HG02885 (cell line): ENCODE measurements at regions not wholly inside any gene's neighbourhood (a gene's known extent, or its start where the extent isn't known, plus 50 kb on each side); places are given as distances from the start of the nearest gene placed in this dataset.
"Not testable (repeated sequence)": the region's sequence is repeated elsewhere in the genome, so short reads cannot be mapped to it uniquely, and the experiment has no call there.

ENCODE experiments used
- ATAC-seq: cut with Tn5 transposase; IDR thresholded peaks from one replicate; pipeline ENCODE4 v1.9.1; 2021; ENCODE audit warnings: mild to moderate bottlenecking; ENCODE audit not compliant: unreplicated experiment, poor library complexity

DNA sequence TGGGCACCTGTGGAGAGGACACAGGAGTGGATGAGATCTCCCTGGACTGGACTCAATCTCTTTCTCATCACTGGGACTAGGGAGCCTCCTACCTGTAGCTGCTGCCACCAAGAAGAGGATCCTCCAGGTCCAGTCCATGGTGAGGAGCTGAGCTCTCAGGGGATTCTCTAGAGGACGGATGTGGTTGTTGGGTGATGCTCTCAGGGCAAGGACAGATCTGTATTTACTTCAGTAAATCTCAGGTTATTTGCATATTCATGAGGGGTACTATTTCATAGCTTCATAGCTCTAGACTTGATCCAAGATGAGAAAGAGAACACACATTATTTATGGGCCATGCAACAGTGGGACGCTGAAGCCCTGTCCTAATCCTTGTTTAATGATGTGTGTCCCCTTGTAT lies 159.4 kb downstream of the POTEB start:
- peak; percentile 73 for ATAC-seq

DNA sequence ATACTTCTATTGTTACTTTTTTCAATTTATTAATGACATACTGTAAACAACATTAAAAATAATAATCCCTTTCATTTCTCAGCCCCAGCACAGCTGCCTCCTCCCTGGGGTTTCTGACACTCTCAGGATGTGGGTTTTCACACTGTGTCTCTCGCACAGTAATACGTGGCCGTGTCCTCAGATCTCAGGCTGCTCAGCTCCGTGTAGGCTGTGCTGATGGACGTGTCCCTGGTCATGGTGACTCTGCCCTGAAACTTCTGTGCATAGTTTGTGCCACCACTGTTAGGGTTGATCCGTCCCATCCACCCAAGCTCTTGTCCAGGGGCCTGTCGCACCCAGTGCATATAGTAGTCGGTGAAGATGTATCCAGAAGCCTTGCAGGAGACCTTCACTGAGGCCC lies 159.9 kb downstream of the POTEB start:
- ATAC-seq: peak; percentile 29

DNA sequence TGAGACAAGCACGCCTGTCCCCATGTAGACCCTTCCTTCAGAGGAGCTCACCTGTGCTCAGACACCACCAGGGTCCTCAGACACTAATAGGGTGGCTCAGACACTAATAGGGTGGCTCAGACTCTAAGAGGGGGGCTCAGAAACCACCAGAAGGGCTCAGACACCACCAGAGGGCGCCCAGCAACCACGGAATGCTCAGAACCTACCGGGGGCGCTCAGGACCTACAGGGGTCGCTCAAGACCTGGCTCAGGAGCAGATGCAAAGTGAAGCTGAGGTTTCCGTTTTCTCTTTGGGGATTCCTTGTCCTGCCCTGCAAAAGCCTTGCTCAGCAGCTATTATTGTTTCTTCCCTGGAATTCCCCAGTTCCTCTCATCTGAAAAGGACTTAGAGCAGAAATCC lies 172.1 kb downstream of the POTEB start:
- ATAC-seq: peak; percentile 100

DNA sequence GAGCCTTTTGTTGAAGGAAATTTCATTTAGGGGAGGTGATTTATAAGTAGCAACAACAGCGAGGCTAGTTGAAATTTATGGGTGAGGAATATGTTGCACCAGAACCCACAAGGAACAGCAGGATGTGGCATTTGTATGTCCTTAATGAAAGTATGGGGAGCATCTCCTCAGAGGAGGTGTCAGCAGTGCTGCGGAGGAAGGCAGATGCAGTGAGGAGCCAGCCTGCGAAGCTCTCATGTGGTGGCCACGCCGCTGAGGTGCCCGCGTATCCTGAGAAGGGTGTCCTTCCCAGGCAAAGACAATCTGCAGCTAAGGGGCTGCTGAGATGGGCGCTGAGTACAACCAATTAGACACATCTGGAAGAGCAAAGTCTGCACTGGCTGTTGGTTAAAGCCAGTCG lies 178.9 kb downstream of the POTEB start:
- ATAC-seq: not testable (repeated sequence)

DNA sequence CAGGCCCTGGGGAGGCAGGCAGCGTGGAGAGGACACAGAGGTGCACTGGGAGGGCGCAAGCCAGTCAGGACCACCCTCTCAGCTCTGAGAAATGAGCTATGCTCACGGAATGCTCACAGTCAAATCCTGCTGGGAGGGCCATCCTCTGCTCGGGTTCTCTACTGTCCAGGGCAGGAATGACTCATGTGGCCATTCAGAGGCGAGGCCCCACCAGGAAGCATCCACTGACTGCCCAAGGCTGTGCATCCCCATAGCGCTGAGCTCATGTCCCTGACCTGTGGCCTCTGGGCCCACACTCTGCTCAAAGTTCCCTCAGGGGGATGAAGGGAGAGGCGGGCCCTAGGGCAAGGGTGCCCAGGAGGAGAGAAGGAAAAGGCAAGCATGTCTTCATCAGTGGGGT lies 182.4 kb downstream of the POTEB start:
- not testable (repeated sequence) for ATAC-seq

DNA sequence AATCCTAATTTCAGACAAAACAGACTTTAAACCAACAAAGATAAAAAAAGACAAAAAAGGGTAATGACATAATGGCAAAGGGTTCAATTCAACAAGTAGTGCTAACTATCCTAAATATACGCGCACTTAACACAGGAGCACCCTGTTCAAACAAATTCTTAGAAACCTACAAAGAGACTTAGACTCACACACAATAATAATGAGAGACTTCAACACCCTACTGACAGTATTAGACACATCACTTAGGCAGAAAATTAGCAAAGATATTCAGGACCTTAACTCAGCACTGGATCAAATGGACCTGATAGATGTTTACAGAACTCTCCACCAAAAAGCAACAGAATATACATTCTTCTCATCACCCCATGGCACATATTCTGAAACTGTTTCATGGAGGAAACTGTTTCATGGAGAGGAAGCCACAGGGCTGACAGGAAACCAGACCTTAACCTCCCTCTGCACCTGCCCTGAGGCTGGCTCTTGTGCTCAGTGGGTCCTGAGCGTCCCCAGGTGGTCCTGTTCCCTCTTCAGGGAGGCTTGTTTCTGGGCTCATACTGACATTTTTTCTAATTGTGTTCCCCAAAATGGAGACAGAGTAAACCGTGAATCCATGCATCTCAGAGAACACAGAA lies 184.9 kb downstream of the POTEB start:
- not testable (repeated sequence) for ATAC-seq

DNA sequence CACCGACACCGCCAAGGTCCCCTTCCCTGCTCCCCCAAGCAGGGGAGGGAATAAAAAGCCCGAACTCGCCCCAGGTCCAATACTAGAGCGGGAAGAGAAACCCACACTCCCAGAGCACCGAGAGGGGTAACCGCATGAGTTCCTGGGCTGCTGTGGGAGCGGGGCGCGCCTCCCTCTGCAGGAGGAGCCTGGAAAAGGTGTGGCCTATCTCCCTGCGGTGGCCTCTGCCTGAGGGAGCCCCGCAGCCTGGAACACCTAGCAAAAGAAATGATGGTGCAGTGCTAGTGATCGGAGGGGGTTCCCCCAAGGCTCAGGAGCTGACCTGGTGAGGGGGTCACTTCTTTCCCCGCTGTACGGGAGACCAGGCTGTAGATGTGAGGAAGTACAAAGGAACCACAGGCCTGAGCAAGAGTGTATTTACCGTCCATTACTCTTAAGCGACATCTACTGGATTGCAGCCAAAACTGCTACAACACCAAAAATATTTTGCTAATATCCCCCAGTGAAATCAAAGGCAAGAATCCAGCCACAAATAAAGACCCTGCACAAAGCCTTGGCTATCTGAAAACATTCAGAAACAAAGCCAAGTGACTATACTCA lies 216.6 kb upstream of the POTEB3 start:
- peak; percentile 87 for ATAC-seq

DNA sequence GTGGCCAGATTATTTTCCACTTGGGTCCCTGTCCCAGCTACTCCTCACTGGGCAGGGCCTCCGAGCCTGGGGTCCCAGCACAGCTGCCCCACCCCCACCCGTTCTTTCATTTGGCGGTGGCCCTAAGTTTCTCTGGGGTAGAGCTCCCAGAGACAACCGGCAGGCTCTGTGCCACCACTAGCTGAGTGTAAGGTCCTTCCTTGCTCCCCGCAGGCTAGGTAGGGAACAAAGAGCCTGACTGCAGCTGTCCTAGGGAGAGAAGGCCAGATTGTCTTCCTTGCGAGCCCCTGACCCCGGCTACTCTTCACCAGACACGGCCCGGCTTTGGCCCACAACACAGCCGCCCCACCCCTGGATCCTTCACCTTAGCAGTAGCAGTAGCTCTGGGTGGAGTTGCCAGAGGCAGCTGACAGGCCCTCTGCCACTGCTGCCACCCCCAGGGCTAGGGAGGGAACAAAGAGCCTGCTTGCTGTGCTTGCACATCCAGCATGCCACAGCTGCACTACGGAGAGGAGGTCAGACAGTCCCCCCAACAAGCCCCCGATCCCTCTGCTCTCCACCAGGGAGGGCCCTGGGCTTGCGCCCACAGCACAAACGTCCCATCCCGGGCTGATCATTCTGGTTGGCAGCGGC lies 215.9 kb upstream of the POTEB3 start:
- not testable (repeated sequence) for ATAC-seq

DNA sequence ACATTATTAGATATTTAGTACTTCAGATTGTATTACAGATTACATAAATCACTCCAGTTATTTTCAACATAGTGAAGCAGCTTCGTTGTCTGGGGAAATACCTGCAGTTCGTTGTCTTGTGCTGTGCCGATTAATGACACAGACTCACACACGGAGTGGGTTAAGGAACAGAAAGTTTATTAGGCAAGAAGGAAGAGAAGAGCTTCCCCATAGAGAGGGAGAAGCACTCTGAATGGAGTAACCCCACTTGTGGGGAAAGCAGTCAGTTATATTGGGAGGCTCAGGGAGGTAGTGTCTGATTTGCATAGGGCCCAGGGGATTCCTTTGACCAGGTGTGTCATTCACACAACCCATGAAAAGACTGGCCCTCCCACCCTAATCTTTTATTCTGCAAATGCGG lies 213.4 kb upstream of the POTEB3 start:
- ATAC-seq: not testable (repeated sequence)

DNA sequence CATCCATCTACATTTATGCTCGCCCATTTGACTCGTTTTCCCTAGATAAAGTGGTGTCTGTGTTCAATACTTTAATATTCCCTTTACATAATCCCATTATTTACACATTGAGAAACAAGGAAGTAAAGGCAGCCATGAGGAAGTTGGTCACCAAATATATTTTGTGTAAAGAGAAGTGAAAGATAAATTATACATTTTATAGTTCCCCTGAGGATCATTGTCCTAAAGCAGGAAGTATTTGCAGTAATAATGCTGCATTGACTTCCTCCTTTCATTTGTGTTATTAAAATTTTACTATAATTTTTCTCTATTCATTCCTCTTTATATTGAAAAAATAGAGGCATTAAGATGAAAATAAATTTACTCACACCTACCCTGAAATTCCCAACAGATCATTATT lies 198.5 kb upstream of the POTEB3 start:
- not testable (repeated sequence) for ATAC-seq

DNA sequence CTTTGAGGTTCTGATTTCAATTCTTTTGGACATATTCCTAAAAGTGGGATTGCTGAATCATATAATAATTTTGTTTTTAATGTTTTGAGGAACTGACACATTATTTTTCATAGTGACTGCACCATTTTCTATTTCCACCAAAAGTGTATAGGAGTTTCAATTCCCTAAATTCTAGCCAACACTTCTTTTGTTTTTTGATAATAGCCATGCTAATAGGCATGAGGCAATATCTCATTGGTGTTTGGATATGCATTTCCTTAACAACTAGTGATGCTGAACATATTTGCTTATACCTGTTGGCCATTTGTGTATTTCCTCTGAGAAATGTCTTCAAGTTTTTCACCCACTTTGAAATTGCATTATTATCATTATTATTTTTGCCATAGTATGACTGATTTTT lies 186.4 kb upstream of the POTEB3 start:
- not testable (repeated sequence) for ATAC-seq

DNA sequence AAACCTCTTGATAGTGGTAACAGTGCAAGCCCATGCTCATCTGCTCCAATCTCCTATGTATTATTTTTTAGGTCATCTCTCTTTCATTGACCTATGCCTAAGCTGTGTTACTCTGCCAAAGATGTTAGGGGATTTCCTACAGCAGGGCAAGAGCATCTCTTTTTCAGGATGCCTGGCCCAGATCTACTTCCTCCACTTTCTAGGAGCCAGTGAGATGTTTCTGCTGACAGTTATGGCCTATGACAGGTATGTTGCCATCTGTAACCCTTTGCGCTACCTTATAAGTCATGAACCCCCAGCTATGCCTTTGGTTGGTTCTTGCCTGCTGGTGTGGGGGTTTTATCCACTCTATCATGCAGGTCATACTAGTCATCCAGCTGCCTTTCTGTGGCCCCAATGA lies 168.9 kb upstream of the POTEB3 start:
- not testable (repeated sequence) for ATAC-seq

DNA sequence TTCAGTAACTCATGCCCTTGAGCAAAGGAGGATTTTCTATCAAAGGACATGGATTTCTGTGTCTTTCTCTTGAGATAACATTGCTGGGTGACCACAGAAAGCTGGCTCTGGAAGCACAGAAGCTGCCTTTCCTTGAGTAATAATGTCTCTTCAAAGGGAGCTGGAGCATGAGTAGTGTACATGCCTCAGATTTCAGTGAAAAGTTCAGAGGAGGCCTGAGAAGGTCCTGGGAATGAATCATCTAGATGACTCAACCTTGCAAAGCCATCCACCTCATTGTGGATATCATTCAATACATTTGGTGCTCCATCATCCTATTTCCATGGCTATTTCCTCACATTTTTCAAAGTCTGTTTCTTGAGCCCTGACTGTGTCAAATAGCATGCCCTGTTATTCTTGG lies 125.1 kb upstream of the POTEB3 start:
- ATAC-seq: not testable (repeated sequence)

DNA sequence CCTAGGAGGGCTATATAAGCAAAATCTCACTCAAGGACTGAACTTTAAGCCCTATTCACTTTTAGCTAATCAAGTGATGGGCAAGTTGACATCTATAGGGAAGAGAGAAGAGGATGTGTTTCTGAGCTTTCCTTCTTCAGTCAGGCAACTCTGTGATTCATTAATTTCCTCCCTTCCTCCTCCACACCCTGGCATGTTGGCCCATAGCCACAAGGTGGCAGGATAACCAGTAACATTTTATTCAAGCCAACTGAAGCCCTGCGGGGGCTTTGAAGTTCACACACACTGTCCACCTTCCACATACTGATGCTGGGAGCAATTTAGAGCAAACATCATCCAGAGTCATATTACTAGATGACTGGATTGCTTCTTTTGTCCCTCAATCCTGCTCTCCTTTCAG lies 111.5 kb upstream of the POTEB3 start:
- ATAC-seq: peak; percentile 78

DNA sequence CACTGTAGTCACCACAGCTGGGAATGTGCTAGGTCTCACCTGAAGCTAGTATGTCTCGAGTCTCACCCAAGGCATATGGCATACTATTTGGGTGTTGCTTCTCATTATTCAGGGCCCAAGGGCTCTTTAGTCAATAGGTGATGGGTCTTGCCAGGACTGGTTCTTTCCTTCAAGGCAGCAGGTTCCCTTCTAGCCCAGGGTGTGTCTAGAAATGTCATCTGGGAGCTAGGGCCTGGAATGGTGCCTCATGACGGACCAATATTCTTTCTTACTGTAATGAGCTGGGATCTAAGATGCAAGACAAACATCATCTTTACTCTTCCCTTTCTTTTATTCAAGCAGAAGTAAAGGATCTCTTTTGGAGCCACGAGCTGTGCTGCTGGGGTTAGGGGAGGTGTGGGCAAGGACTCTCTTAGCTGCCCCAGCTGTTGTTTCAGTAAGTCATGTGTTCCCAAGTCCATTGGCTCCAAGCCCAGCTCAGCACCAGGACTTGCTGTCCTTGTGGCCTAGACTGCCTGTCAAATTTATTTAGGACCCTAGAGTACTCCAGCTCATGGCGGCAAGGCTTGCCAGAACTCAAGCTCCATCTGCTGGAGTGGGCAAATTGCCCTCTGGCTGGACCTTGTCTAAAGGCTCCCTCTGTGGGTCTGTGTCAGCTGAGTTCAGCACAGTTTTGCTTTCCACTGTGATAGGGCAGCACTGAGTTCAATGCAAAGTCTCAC lies 106.0 kb upstream of the POTEB3 start:
- not testable (repeated sequence) for ATAC-seq

DNA sequence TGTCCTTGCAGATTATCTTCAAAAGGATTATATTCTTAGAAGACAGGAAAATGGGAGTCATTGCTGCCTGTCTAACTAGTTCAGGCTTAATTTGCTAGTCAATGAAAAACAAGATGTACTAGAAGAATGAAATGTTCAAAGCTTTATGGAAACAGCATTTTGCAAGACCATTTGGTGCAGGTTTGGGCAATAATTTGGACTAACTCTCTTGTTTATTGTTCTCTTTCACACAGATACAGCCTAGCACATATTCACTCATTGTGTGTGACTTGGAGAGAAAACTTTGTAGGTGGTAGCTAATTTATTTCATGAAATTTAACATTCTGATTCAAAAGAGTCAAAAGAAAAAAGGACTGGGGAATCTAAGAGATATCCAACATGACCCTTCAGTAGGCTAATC lies 92.5 kb upstream of the POTEB3 start:
- not testable (repeated sequence) for ATAC-seq

DNA sequence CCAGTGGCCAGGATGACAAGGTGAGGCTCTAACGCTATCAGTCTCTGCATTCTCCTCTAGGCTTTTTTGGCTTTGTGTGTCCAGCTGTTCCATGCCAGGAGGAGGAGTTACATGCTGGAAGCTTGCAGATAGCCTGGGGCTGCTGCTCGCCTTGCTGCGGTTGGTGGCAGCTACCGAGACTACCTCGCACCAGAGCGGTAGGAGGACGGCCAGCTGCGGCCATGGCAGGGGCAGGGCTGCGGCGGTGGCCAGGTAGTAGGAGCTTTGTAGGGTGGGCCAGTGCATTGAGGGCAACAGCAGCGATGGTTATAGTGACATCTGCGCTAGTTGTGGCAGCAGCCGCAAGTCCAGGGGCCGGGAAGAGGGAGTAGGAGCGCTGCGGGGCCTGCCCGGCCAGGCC lies 75.9 kb upstream of the POTEB3 start:
- not testable (repeated sequence) for ATAC-seq

DNA sequence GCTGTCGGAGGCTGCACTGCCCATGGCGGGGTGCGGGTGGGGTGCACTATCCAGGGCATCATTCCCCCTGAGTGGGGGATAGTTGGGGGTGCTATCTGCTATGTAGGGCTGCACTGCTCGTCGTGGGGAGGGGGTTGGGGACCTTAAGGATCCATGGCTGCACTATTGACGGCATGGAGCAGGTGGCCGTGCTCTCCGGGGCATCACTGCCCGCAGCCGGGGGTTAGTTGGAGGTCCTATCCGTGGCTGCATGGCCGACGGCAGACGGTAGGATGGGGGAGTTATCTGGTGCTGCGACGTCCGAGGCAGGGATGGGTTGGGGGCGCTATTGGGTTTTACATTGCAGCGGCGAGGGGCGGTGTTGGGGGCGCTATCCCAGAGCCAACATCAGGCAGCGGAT lies 75.0 kb upstream of the POTEB3 start:
- ATAC-seq: not testable (repeated sequence)

DNA sequence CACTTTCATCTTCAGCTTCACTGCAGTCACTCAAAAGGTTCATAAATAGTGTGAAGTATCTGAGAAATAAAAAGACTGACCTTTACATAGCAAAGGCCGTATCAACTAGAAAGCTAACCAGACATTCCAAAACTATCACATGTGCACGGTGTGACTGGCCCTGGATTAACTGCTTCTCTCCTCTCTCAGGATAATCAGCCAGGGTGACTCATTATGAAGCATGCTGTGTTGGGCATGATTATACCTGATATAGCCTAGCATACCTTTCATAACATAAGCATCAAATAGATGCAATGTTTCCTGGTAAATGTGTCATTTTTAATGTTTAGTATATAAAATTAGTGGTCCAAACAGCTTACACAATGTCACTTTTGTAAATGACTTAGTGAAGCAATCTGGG lies 62.7 kb upstream of the POTEB3 start:
- ATAC-seq: not testable (repeated sequence)
